ENCODE measurements at regions not wholly inside any gene's neighbourhood (a gene's known extent, or its start where the extent isn't known, plus 50 kb on each side); places are given as distances from the start of the nearest gene placed in this dataset.

DNA sequence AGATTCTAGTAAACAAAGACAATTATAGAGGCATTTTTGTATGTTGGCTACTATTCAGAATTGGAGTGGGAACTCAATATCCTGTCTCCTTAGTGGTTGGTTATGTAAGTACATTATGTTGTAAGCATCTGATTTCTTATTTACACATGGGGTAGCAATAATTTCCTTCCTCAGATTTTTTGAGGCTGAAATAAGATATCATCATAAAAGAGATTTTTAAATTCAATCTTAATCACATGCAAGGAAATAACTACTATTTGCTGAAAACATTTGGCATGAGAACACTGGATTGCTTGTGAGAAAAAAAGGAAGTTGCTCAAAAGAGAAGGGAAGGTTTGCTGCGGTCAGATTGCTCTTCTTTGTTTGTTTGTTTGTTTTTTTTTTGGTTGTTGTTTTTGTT, 437.7 kb upstream of the HS3ST1 start:
- H3K27me3 Mint-ChIP-seq (ENCODE audit: low read depth), result peaks cover 2% of the 10 kb centered on the region
- no peak overlapping the region for H3K27ac Mint-ChIP-seq (ENCODE audit: unreplicated experiment)
- H3K4me3 Mint-ChIP-seq (ENCODE audit: unreplicated experiment), result no peak overlapping the region
- H3K36me3 Mint-ChIP-seq (ENCODE audit: low read depth), result no peaks in the 10 kb centered on the region
- no peaks in the 10 kb centered on the region for H3K4me1 Mint-ChIP-seq (ENCODE audit: low read depth)
- TF ChIP-seq, protein P1, sequence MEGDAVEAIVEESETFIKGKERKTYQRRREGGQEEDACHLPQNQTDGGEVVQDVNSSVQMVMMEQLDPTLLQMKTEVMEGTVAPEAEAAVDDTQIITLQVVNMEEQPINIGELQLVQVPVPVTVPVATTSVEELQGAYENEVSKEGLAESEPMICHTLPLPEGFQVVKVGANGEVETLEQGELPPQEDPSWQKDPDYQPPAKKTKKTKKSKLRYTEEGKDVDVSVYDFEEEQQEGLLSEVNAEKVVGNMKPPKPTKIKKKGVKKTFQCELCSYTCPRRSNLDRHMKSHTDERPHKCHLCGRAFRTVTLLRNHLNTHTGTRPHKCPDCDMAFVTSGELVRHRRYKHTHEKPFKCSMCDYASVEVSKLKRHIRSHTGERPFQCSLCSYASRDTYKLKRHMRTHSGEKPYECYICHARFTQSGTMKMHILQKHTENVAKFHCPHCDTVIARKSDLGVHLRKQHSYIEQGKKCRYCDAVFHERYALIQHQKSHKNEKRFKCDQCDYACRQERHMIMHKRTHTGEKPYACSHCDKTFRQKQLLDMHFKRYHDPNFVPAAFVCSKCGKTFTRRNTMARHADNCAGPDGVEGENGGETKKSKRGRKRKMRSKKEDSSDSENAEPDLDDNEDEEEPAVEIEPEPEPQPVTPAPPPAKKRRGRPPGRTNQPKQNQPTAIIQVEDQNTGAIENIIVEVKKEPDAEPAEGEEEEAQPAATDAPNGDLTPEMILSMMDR (IDR thresholded peaks at IDR 0.05), result no peak
- DNase-seq (ENCODE audit: low spot score), result no peak
- peaks cover 9% of the 10 kb centered on the region for H3K9me3 Mint-ChIP-seq (ENCODE audit: low read depth)

DNA sequence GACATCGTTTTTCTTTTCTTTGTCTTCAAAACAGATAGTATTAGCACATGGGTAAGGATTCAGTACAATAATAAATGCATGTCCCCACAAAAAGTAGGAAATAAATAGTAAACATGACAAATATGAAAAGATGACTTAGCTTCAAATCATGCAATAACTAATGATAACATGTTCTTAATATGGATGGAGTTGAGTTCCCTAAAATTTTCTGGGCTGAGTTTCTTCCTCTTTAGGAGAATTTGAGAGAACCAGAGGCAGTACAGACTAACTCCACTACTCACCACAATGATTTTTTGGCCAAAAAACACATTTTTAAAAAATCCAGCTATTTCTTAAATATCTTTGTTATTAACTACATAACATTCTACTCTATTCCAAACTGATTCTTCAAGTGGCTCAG, 432.3 kb upstream of the HS3ST1 start:
- TF ChIP-seq, protein P1 (IDR thresholded peaks at IDR 0.05), result no peak
- H3K4me1 Mint-ChIP-seq (ENCODE audit: low read depth), result no peaks in the 10 kb centered on the region
- H3K4me3 Mint-ChIP-seq (ENCODE audit: unreplicated experiment), result no peak overlapping the region
- H3K9me3 Mint-ChIP-seq (ENCODE audit: low read depth), result peaks cover 6% of the 10 kb centered on the region
- DNase-seq (ENCODE audit: low spot score), result no peak
- H3K27me3 Mint-ChIP-seq (ENCODE audit: low read depth), result peaks cover 2% of the 10 kb centered on the region
- H3K27ac Mint-ChIP-seq (ENCODE audit: unreplicated experiment), result no peak overlapping the region
- H3K36me3 Mint-ChIP-seq (ENCODE audit: low read depth), result no peaks in the 10 kb centered on the region

DNA sequence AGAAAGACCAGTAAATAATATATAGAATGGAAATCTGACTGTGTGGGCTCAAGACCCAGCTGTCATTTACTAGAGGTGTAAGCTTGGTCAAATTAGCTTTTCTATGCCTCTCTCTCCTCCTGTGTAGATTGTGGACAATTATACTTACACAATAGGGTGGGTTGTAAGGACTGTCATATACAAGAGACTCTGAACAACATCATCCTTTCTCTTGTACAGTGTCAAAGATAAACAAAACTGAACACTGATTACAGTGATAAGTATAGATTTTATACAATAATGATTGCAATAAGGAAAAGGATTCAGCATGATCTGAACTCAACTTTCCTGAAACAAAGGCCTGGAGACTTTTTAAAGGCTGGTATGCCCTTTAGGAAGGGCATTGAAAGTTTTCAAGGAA, 429.2 kb upstream of the HS3ST1 start:
- H3K4me3 Mint-ChIP-seq (ENCODE audit: unreplicated experiment), result no peak overlapping the region
- H3K27ac Mint-ChIP-seq (ENCODE audit: unreplicated experiment), result no peak overlapping the region
- no peaks in the 10 kb centered on the region for H3K4me1 Mint-ChIP-seq (ENCODE audit: low read depth)
- DNase-seq (ENCODE audit: low spot score), result no peak
- TF ChIP-seq, protein P1 (IDR thresholded peaks at IDR 0.05), result no peak
- H3K9me3 Mint-ChIP-seq (ENCODE audit: low read depth), result peaks cover 6% of the 10 kb centered on the region
- no peaks in the 10 kb centered on the region for H3K36me3 Mint-ChIP-seq (ENCODE audit: low read depth)
- H3K27me3 Mint-ChIP-seq (ENCODE audit: low read depth), result no peaks in the 10 kb centered on the region

DNA sequence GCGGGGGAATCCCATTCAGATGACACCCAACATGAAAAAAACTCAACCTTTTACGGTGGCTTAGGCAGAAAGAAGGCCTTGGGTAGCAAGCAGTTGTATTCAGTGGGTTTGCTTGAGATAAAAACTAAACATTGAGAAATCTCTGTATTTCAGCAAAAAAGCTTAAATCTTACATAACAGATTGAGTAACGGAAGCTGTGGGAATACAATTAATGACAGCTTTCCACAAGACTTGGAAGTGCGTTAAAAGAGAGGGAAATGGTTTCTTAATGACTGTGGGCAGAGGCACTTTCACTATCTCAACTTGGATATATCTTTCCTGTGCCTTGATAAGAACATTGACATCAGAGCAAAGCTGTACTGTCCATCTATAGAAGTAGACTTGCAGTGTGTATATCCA, 418.5 kb upstream of the HS3ST1 start:
- Mint-ChIP-seq H3K9me3 (ENCODE audit: low read depth) (peaks cover 3% of the 10 kb centered on the region), H3K4me3 (ENCODE audit: unreplicated experiment) (no peak overlapping the region), H3K36me3 (ENCODE audit: low read depth) (no peaks in the 10 kb centered on the region), H3K4me1 (ENCODE audit: low read depth) (no peaks in the 10 kb centered on the region), H3K27ac (ENCODE audit: unreplicated experiment) (no peak overlapping the region), H3K27me3 (ENCODE audit: low read depth) (no peaks in the 10 kb centered on the region)
- no peak for DNase-seq (ENCODE audit: low spot score)
- TF ChIP-seq, protein P1 (IDR thresholded peaks at IDR 0.05), result no peak

DNA sequence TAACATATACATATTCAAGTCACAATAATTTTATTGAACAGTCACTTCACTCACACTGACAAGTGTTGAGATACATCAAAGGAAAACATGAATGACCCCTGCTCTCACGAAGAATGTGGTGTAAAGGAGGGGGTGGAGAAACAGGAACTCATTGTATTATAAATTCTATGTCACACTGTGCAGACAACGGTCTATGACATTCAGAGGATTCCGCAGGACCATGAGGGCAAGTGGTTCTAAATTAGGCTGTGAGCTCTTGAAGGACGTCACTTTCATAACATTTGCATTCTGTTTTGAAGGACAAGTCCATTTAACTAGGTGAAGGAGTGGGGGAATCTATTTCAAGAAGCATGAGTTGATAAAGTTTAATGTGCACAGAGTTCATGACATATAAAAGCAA, 415.2 kb upstream of the HS3ST1 start:
- H3K4me1 Mint-ChIP-seq (ENCODE audit: low read depth), result no peaks in the 10 kb centered on the region
- no peaks in the 10 kb centered on the region for H3K9me3 Mint-ChIP-seq (ENCODE audit: low read depth)
- no peak for DNase-seq (ENCODE audit: low spot score)
- no peaks in the 10 kb centered on the region for H3K36me3 Mint-ChIP-seq (ENCODE audit: low read depth)
- H3K27me3 Mint-ChIP-seq (ENCODE audit: low read depth), result no peaks in the 10 kb centered on the region
- no peak overlapping the region for H3K4me3 Mint-ChIP-seq (ENCODE audit: unreplicated experiment)
- TF ChIP-seq, protein P1 (IDR thresholded peaks at IDR 0.05), result no peak
- no peak overlapping the region for H3K27ac Mint-ChIP-seq (ENCODE audit: unreplicated experiment)

Measured in chondrocyte (in vitro differentiated cells).